Testis (tissue), 2 donors: ENCODE measurements at regions not wholly inside any gene's neighbourhood (a gene's known extent, or its start where the extent isn't known, plus 50 kb on each side); places are given as distances from the start of the nearest gene placed in this dataset.
"Not testable (repeated sequence)": the region's sequence is repeated elsewhere in the genome, so short reads cannot be mapped to it uniquely, and the experiment has no call there.

Experiments
- POLR2A ChIP-seq: fragments of 450-650 bp; IDR thresholded peaks from one replicate; pipeline ENCODE4 v1.6.1; 2017; ENCODE audit warnings: antibody characterized with exemption, mild to moderate bottlenecking, moderate library complexity
- TF ChIP-seq, protein P1 (sequence below), 3 experiments: fragments of 450-650 bp in 2 of 3; fragments of 200-600 bp in 1 of 3; sonication (generic) in 1 of 3; IDR thresholded peaks; one replicate each; pipeline ENCODE4 v1.5.1; 2016 to 2019; ENCODE audit warnings: antibody characterized with exemption in 3 of 3, mild to moderate bottlenecking in 2 of 3, moderate library complexity in 1 of 3

GRCh38 chr12:29029484-29029883 lies 119.6 kb upstream of the FAR2 start:
- TF ChIP-seq, protein P1, sequence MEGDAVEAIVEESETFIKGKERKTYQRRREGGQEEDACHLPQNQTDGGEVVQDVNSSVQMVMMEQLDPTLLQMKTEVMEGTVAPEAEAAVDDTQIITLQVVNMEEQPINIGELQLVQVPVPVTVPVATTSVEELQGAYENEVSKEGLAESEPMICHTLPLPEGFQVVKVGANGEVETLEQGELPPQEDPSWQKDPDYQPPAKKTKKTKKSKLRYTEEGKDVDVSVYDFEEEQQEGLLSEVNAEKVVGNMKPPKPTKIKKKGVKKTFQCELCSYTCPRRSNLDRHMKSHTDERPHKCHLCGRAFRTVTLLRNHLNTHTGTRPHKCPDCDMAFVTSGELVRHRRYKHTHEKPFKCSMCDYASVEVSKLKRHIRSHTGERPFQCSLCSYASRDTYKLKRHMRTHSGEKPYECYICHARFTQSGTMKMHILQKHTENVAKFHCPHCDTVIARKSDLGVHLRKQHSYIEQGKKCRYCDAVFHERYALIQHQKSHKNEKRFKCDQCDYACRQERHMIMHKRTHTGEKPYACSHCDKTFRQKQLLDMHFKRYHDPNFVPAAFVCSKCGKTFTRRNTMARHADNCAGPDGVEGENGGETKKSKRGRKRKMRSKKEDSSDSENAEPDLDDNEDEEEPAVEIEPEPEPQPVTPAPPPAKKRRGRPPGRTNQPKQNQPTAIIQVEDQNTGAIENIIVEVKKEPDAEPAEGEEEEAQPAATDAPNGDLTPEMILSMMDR (IDR thresholded peaks at IDR 0.05), result not testable (repeated sequence)
- TF ChIP-seq POLR2A, result not testable (repeated sequence)
